Head of caudate nucleus (tissue), 42 donors: ENCODE measurements at regions not wholly inside any gene's neighbourhood (a gene's known extent, or its start where the extent isn't known, plus 50 kb on each side); places are given as distances from the start of the nearest gene placed in this dataset.

Experiments used
- DNase-seq, 42 donors: peaks; one replicate each; pipeline versions ENCODE4 v3.0.0 to v3.0.0-alpha.2; 2020 to 2021; ENCODE audit warnings: mixed read lengths in 7 of 42
- intact Hi-C: fragments of 100-400 bp; cut with DNase I; formaldehyde crosslinking; loops from one replicate; pipeline ENCODE4 v1.15.0; 2022

DNA sequence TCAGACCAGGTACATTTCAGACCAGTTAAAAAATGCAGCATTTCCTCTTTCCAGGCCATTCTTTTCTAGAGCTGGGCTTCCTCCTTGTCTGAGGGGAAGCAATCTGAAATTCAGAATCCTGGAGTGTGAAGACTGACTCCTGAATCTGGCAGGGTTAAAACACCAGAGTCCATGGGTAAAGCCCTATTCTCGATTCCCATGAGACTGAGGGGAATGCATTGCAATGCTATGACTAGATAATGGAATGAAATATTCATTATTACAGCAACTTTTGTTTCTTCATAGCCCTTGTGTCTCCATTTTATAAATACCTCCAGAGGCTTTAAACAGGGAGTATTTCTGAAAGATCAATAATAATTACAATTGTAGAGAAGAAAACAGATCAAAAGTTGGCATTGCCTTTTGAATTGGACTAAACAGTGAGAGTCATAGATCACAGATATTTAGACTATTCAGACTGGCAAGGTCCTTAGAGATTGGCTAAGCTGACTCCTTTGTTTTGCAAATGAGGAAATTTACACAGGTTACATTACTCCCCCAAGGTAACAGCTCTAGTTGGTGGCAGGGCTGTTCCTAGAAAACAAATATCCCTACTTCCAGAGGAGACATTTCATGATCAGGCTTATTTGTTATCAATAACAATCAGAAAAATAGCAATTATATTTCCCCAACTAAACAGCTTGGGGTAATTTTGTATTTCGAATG, 632.6 kb upstream of the KIRREL3 start:
- intact Hi-C loops, result no loop called here

DNA sequence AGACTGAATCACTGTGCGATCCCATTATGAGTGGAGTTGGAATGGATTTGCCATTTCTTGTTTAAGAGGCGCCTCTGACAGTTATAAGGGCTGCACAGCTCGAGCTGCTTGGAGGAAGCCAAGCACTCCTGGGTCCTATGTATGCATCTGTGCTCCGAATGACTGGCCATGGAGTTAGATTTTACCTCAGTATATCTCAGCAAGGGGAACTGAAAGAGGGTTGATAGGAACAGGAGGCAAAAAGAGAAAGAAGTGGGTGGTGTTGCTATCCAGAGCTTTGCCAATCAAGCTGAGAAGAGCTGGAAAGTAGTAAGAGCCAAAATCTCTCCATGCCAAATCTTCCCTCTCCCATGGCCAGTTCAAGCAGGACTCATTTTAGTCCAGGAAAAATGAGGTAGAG, 632.0 kb upstream of the KIRREL3 start:
- no peak for DNase-seq
- intact Hi-C loops, result no loop called here

More for the DNA sequence above, 632.6 kb upstream of the KIRREL3 start:
- DNase-seq, result no peak

DNA sequence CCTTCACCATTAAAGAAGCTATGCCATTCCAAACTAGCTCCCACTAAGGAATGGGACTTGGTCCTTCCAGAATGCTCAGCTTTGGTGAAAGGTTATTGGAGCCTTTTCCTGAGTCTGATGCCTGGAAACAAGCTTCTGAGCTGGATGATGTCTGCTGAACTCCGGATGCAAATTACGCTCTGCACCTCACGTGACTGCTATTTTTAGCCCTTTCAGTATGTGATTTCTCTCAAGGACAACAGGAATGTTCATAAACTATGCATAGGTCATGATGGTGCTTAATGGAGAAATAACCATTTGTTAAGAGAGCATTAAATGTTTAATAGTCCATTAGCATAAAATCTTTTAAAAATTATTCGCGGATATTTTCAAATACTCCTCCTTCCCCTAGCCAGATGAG, 631.4 kb upstream of the KIRREL3 start:
- intact Hi-C loops, result no loop called here
- DNase-seq, result no peak

DNA sequence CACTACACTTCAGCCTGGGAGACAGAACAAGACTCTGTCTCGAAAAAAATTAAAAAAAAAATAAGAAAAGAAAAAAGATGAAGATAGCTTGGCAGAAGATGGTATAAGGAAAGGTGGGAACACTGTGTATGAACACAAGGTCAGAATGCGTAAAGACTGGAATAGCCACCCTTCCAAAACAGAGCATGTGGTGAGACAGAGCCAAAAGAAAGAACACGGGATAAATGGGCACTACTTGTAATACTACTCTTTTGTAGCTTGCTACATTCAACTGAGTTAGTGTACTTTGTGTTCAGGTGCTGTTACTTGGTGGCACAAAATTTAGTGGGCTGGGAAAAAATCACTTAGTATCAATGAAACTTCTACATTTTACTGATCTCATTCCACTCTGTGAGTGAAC, 628.6 kb upstream of the KIRREL3 start:
- no peak for DNase-seq
- intact Hi-C loops, result no loop called here

DNA sequence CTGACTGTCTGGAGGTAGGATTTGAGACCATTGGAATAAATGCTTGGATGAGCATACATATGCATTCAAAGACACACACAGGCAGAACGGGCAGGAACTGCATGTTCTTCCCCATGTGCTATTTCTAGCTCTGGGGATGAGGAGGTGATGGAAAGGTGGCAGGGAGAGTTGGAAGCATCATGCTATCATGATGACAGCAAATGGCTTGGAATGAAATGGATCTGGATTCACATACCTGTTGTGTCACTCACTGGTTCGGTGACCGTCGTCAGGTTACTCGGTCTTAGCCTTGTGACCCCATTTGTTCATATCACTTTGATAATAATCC, 627.9 kb upstream of the KIRREL3 start:
- peak in 30 of 42 donors; percentile 1 to 67 (median 24) for DNase-seq

DNA sequence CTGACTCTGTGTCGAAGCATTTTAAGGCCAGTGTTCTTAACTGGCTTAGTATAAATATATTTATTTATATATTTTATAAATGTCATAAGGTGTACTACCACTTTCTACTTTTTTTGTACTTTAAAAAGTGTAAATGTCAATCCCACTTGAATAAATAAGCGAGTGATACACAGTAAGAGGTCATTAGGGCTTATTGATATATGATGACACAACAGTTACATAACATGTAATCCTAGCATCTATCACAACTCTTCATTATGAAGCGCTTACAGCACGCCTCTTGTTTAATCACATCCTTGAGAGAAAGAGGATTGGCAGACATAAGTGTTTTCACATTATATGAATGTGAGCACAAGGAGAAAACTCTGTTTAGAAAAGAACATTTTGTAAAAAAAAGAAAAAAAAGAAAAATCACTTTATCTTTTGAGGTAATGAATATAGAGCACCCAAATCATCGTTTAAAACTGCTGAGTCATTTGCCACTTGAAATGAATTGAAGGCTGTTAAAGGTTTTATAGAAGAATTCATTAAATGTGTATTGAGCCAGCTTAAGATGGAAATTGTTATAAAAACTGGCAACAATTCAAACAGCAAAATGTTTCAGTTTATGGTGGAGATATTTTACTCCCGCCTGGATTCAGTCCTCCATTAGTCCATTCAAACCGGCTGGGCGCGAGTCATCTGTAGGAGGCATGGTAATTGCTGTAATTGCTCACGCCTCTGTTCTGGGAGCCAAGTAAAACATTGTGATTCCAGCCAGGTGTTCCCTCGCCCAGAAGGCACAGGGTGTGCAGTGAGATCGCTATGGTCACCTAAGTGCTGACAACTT, 627.3 kb upstream of the KIRREL3 start:
- intact Hi-C loops, result no loop called here
- DNase-seq, result peak in 21 of 42 donors; percentile 3 to 58 (median 19)

More for the DNA sequence above, 627.9 kb upstream of the KIRREL3 start:
- intact Hi-C loops, result no loop called here

DNA sequence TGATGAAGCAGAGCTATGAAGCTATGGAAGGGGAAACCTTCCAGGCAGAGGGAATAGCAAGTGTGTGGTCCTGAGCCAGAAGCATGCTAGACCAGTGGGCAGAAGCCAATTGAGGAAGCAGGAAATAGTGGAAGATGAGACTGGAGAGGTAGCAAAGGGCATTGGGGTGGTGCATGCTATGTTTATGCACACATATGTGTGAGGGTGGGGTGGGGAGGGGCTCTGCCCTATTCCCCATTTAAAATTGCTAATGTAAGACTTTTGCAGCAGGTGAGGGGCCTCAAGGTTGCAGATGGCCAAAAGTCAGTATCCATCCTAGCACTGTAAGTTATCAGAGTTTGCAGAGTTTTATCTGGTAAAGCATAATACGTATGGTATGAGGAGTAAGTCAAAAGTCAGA, 626.6 kb upstream of the KIRREL3 start:
- intact Hi-C loops, result no loop called here
- no peak for DNase-seq

DNA sequence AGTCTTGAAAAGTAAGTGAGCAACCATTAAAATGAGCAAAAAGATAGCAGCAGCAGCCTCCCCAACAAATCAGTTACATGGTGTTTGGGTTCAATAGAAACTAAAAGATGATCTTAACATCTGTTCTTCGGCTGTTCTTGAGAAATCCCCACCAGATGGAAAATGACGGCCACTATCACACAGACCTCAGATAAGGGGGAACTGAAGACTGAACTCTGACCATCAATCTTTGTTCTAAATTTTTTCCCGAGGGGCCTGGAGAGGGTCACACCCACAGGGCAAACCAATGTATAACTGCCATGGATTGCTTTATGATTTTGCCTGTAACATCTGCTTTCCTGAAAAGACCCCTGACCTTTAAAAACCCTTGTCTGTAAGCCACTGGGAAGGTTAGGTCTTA, 624.8 kb upstream of the KIRREL3 start:
- DNase-seq, result no peak
- intact Hi-C loops, result no loop called here

DNA sequence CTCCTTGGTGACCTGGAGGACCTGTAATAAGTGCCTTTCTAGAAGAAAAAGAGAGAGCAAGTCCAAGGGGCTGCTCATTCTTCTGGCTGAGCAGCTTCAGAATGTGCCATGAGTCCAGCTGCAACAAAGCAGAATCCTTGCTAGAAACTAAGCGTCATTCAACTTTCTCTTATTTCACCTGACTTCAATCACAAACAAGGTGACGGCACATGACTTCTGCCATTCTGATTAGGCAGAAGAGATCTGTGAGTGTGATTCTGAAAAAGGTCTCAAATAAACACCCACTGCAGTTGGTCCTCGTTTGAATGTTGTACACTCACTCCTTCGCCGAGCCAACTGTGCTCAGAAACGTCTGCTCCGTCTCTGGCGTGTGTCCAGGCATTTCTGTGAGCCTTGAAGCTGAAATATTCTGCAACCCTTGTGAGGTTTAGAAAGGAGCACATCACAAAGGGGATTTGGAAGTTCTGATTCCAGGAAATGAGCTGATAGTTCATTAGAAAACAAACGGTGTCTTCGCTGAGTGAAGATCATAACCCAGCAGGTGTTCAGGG, 623.8 kb upstream of the KIRREL3 start:
- intact Hi-C loops, result no loop called here
- DNase-seq, result peak in 1 of 42 donors; percentile 11

DNA sequence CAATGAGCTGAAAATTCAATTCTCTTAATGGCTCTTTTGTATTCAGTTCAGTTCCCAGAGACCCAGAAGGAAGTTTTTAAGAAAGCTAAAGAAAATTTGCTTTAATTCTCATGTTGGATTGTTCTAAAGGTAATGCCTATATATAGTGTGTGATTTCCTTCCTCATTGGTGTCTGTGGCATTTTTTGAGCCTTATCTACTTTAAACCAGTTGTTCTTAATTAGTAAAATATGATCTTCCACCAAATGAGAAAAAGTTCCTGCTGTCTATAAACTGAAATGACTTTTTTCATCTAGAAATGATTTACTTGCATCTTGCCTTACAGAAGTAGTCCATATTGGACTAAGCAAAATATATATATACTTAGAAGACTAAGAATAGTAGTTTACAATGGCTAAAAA, 622.1 kb upstream of the KIRREL3 start:
- intact Hi-C loops, result no loop called here
- no peak for DNase-seq

DNA sequence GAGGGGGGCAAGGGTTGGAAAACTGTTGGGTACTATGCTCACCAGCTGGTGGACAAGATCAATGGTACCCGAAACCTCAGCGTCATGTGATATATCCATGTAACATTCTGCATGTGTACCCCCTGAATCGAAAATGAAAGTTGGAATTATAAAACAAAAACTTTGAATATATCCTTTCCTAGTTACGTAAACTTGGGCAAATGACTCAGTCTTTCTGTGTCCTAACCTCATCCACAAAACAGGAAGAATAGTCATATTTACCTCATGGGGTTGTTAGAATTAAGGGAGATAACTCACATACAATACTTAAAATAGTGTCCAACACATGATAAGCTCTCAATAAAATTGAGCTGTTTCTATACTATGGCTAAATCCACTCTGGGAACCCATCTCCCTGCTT, 620.1 kb upstream of the KIRREL3 start:
- no peak for DNase-seq
- intact Hi-C loops, result no loop called here

DNA sequence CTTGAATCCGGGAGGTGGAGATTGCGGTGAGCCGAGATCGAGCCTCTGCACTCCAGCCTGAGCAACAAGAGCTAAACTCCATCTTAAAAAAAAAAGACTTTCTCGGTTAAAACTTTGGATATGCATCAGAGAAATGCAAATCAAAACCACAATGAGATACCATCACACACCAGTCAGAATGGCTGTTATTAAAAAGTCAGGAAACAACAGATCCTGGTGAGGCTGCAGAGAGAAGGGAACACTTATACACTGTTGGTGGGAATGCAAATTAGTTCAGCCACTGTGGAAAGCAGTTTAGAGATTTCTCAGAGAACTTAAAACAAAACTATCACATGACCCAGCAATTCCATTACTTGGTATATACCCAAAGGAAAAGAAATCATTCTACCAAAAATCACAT, 619.4 kb upstream of the KIRREL3 start:
- intact Hi-C loops, result no loop called here
- no peak for DNase-seq

DNA sequence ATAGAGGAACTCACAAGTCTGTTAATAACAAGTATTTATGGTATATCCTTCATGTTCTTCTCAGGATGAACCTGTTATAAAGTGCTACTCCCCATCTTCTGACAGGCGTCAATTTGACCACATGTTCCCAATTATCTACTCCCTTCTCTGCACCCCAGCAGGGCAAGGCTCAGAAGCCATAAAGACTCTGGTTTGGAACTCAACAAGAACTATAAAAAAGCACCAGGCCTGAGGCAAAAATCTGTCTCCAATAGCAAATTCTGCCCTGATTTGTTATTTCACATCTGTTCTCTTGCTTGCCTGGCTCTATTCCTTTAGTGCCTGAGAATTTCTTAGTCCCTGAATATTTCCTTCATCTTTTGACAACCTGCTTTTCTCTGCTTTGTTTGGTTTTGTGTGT, 618.2 kb upstream of the KIRREL3 start:
- DNase-seq, result no peak
- intact Hi-C loops, result no loop called here

DNA sequence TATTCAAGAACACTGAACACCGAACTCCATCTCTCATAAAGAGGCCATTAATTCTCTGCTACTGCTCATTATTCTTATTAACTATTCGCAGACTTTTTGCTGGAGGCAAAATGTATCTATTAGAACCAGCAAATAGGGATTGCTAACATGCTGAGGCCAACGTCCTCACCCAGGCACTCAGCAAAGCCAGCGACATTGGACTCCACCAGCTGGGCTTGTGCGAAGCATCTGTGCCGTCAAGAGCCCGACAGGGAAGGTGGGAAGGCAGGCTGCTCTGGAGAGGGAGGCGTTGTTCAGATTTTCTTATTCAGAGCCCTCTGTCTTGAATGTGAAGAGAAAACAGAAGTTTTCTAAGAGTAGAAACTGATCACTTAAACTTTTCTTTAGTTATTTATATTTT, 615.6 kb upstream of the KIRREL3 start:
- no peak for DNase-seq
- intact Hi-C loops, result no loop called here

DNA sequence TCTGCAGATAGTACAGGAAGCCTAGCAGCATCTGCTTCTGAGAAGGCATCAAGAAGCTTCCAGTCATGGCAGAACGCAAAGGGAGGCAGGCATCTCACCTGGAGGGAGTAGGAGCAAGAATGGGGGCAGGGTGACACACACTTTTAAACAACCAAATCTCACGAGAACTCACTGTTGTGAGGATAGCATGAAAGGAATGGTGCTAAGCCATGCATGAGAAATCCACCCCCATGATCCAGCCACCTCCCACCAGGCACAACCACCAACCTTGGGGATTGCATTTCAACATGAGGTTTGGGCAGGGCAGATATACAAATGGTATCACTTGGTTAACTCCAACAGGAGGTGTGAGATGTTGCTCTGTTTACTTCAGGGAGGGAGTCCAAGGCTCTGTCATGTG, 612.0 kb upstream of the KIRREL3 start:
- DNase-seq, result no peak
- intact Hi-C loops, result no loop called here

DNA sequence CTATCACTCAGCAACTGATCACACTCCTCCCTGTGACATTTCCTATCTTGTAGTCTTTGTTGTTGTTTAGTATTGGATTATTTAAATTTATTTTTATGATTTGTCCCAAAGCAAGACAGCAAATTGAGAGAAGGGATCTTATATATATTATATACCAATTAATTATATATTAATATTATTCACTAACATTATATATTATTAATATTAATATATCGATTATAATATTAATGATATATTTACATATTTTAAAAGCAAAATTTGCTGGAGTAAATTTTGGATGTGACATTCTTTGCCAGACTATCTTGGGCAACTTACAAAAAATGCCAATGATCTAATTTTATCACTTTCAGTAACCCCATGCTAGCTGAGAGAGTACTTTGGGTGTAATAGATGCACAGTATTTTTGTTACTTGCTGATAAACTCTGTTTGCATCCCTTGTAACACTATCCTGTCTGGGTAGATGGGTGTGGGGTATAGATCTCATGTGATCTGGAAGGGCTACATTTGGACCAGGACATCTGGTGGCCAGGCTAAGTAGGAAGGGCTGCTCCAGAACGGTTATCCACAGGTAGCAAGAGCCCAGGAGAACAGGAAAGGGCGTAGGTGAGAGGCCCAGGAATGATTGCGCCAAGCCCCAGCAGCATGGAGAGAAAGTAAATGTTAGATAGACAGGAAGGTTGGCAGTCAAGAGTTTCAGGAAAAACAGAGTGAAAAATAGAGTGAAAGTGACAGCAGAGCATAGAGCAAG, 608.6 kb upstream of the KIRREL3 start:
- DNase-seq, result no peak
- intact Hi-C loops, result no loop called here

DNA sequence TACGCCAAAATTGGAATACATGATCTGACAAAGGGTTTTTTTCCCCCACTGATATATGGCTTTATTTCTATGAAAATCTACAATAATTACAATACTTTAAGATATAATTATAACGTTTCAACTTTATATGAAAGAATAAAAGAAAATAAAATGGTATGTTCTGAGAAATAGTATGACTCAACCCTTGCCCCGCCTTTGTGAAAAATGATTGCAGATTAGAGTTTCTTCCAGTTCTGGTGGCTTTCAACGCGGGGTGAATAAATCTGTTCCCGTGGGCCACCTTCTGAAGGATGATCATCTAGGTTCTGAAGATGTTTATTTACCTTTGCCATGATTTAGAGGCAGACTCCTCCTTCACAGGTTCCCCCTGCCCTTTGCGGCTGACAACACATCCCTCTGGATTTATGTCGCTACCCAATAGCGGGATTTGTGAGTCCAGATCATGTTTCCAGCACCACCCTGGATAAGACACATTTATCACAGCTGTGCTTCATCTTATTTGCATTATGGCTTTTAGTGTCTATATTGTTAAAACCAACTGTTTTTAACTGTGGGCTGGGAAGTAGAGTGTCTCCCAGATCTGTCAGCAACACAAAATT, 607.0 kb upstream of the KIRREL3 start:
- no peak for DNase-seq
- intact Hi-C loops, result no loop called here

DNA sequence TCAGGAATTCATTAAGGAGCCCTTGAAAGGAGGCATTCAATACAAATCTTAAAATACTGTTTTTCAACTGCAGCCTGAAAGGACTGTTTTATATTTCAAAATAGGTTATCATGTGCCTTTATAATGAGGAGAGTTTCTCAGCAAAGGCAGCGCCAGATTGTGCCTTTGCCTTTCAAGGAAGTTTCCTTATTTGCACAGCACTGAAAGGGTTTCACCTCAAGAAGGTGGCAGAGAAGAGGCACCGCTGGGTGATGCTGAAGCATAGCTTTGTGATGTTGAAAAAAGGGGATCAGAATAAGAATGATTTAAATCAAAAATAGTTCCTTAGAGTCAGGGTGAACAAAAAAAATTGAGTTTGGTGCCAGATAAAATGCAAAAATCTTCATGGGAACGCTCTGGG, 601.0 kb upstream of the KIRREL3 start:
- DNase-seq, result no peak
- intact Hi-C loops, result no loop called here

DNA sequence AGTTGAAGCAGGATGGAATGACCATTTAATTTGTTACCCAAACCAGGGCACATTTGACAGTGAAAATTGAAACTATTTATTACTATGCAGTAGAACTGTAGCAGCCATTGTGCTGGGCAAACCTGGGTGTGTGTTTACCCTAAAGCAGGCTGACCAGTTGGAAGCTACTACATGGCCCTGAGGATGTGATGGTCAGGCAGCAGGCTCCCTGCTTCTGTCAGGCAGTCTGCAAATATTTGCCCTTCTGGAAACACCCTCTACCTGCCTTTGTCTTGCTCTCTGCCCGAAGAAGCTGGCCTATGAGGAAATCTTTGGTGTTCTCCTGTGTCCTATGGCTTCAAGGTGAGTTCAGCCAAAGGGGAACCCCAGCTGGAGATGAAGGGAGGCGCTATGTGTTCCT, 600.1 kb upstream of the KIRREL3 start:
- intact Hi-C loops, result no loop called here
- DNase-seq, result no peak

DNA sequence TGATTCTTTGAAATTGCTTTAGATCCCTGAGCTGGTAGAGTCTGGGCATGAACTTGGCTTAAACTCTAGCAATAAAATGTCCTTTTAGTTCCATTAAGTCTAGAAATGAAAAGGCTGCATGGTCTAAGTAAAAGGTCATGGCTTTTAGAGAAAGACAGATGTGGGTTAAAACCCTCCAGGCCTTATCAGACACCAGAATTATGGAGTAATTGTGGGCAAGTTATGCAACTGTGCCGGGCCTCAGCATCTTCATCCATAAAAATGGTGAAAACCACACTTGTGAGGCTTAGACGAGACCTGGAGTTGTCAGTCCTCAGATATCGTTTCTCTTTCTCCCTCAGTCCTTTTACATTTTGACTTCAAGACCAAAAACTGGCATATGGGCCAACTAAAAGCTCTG, 597.9 kb upstream of the KIRREL3 start:
- intact Hi-C loops, result no loop called here
- no peak for DNase-seq
